Occipital lobe (tissue), 1 donor: ENCODE measurements at regions not wholly inside any gene's neighbourhood (a gene's known extent, or its start where the extent isn't known, plus 50 kb on each side); places are given as distances from the start of the nearest gene placed in this dataset.
"Not testable (repeated sequence)": the region's sequence is repeated elsewhere in the genome, so short reads cannot be mapped to it uniquely, and the experiment has no call there.

Source experiments
- DNase-seq: peaks from one replicate; lab custom pipeline; 2025; lab: John Stamatoyannopoulos, UW

DNA sequence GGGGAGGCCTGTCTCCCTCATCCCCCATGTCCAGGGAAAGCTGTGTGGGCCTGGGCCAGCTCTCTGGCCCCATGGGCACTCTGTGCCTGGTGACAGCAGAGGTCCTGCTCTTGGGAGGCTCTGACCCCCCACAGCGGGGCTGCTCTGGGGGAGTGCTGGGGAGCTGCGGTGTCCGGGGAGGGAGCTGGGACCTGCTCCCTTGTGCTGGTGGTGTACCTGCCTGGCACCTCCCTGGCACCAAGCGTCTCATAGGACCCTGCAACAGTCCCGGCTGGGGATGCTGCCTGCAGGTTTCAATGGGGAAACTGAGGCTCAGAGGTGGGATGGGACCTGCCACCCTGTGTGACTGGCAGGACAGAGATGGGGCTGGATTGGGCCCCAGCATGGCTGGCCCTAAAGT lies 111.3 kb downstream of the KIF26A start:
- DNase-seq, result no peak

DNA sequence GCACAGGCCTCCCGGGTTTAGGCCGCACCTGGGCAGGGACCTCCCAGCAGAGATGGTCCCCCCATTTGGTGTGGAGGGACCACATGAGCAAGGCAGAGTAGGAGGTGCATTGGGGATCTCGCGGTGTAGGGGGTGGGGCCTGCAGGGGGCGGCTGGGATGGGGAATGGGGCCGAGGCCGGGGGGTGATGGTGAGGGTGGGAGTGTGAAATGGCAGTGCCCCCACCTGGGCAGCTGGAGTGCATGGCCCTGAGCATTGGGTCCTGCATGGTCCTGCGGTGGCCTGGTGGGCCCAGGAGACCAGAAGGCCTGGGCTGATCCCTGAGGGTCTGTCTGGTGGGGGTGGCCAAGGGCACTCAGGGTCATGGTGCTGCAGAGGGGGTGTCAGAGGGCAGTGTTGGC lies 111.8 kb downstream of the KIF26A start:
- no peak for DNase-seq

DNA sequence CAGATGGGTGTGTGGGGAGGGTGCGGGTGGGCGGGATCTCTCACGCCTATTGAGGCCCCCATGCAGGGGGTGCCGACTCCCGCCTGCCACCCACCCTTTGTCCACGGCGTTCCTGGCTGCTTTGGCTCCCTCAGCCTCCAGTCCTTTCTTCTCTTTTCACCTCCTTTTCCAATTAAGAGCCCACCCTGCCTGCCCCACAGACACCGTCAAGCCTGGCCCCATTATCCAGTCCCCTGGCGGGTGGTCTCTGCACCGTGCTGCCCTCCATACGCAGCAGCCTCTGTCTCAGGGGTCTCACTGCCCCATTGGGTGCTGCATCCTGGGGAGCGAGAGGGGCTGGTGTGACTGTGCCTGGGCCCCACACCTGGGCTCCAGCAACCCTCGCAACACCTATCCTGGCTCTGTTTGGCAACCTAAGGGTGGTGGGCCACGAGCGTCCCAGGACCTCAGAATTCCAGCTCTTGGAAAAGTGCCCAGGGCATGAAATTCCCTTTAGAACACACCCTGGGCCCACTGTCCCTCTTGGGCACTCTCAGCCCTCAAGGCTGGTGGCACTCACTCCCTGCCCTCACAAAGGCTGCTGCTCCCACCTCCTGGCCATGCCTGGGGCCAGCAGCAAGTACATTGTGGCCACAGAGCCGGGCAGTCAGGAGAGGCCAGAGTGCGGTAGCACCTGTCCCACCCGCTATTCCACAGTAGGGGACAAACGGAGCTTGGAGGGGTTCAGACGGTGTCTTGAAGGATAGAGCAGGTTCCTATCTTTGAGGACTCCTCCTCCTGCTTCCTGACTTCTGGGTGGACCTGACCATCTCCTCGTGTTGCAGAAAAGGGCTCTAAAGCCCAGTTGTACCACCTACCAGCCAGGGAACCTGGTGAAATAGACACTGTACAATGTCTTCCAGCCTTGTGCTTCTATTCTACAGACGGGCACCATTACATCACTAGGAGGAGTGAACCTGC lies 114.1 kb downstream of the KIF26A start:
- DNase-seq, result no peak

DNA sequence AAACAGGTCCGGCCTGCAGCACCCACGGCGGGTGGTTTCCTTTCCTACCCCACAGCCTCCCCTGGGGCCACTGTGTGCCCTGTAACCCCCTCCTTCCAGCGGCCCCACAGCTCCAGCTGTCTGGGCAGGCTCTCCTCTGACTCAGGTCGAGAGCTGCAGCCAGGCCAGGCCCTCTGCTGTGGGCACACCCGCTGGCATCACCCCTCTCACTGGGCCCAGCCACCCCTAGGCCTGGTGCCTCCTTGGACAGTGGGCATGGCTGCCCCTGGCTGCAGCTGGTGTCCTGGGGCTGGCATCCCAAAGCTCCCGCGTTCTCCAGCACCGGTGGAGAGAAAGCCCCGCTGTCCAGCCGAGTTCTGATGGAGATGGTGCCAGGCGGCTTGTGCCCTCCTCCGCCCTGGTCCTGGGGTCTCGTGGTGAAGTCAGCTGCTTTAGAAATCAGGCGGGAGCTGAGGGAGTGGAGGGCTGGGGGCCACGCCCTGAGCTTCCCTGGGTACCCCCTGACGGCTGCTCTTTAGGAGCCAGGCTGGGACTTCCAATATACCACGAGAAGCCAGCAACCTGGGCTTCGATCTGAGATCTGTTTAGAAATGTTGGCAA lies 114.9 kb downstream of the KIF26A start:
- no peak for DNase-seq

DNA sequence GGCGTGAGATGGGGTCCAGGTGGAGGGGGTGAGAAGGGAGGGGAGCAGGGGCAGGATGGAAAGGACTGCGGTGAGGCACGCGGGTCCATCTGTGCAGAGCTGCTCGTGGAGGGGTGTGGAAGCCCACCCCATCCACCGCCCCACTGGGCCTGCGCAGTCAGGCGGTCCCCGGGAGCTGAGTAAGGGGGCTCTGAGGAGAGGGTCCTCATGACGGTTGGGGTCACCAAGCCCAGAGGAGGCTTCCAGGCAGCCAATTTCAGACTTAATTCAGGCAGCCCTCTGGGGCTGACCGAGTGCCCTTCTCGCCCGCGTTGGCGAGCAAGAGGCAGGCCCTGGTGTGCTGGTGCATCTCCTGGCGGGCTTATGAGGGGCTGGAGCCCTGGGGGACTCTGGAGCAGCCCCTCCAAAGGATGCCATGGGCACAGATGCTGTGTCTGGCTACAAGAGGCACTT lies 115.5 kb downstream of the KIF26A start:
- no peak for DNase-seq

DNA sequence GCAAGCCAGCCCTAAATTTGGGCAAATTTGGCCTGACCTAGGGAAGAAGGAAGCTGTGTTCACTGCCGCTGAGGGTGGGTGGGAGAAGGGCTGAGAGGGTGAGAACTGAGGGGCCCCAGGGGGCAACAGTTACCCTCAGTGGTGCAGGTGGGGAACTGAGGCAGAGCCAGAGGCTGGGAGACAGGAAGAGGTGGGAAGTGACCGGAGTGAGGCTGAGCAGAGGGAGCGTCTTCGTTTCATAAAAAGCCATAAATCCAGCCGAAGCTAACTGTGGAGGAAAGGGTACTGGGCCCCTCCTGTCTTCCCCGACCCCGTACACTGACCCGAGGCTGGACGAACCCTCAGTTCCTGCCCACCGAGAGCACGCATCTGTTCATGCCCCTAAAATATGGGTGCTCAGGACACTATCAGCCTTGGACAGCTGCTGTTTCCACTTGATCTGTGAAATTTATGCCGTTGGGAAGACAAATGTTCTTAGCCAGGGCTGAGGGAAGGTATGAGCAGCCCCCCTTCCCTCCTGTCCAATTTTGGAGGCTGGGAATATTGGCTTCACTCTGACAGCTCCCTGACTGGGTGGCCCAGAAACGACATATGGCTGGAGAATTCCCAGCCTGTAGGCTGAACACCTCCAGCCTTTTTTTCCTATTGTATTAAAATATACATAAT lies 116.5 kb downstream of the KIF26A start:
- no peak for DNase-seq

DNA sequence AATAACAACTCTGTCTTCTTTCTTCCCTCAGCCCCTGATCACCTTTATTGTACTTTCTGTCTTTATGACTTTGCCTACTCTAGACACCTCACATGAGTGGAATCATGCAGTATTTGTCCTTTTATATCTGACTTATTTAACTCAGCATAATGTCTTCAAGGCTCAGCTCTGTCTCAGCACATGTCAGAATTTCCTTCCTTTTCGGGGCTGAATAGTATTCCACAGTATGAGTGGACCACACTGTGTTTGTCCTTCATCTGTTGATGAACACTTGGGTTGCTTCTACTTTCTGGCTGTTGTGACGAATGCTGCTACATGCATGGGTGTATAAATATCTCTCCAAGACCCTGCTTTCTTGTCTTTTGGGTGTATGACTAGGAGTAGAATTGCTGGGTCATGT lies 117.6 kb downstream of the KIF26A start:
- DNase-seq, result no peak

DNA sequence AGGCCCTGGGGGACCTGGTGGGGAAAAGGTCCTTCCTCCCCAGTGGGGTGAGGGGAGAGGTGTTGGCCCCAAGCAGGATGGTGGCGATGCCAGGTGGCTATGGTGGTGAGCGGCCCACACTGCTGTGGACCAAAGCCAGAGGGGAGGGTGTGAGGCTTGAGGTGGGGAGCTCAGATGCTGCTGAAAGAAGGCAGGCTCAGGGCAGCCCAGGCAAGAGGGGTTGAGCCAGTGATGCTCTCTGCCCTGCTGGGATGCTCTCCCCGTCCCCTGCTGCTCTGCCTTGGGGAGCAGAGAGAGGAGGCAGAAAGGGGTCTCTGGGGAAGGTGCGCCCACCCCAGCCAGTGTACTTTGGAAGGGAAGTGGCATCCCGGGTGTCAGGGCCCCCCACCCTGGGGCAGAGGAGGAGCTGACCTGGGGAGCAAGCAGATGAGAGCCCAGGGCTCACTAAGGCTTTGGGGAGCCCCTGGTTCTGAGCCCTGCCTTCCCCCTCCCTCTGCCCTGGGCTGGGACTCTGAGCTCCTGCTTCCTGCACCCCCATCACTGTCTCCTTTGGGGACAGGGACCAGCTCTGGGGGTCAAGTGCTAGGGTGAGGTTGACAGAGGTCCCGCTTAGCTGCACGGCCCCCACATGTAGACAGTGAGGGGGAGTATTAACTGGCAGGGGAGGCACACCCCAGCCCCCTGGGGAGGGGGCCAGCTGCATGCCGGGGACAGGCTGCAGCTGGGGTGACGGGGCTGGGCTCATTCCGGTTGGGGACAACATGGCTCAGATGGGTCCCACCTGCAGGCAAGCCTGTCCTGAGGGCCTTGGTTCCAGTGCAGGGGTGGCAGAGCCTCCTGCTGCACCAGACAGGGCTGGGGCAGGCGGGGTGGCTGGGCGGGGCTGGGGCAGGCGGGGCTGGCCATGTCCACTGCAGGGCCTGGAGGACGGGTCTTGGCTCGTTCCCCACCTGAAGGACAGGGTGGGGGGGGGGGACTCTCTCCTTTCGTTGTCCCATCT lies 124.4 kb downstream of the KIF26A start:
- no peak for DNase-seq

DNA sequence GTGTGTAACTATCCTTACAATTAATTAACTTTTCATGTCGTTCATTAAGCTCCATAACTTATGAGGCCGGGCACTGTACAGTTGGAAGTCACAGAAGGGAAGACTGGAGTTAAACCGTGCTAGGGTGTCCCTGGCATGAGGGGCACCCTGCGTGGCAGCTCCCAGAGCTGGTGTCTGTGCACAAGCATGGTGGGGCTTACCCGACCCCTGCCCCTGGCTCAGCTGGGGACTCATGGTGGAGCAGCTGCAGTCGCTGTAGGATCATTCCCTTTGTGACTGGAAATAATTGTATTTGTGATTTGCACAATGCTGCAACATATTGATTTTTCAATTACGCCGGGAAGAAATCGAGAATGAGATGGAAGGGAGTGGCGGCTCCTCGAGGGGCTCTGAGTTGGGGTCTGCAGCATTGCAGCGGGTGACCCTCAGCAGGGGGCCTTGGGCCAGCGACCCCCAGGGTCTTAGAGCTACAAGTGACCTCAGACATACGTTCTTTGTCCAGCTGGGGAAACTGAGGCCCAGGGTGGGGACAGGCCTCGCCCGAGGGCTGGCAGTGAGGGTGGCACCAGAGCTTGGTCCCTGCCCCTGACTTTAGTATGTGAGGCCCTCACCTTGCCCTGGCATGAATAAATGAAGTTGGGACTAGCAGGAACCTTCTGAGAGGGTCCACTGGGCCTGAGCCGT lies 125.4 kb downstream of the KIF26A start:
- DNase-seq, result no peak

DNA sequence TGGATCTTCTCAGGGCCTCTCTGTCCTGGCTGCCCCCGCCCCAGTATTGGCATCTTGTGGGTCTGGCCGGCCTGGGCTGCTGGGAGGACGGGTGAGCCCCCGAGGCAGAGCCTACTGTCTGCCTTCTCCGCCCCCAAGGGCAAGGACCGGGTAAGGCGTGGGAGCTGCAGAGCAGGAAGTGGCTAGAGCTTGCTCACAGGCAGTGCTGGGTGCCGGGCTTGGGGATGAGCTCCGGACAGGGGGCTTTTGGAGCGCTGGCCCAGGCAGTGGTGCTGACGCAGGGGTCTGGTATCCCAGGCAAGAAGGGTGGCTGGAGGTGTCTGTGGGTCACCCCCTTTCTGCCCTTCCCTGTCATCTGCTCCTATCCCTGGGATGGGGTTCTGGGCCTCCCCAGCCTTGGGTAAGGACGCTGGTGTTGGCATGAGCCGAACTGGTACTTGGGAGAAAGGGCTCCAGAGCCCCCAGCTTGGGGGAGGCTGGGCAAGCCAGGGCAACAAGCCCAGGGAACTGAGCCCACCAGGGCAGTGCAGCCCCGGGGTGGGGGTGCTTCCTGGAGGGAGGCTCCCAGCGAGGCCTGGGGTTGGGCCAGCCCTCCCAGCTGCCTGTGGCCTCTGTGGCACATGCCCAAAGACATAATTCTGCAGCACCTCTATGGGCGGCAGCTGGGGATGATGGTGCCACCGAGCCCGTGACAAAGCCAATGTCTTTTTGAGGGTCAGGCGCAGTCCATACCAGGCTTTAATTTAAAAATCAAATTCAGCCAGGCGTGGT lies 126.3 kb downstream of the KIF26A start:
- DNase-seq, result no peak

DNA sequence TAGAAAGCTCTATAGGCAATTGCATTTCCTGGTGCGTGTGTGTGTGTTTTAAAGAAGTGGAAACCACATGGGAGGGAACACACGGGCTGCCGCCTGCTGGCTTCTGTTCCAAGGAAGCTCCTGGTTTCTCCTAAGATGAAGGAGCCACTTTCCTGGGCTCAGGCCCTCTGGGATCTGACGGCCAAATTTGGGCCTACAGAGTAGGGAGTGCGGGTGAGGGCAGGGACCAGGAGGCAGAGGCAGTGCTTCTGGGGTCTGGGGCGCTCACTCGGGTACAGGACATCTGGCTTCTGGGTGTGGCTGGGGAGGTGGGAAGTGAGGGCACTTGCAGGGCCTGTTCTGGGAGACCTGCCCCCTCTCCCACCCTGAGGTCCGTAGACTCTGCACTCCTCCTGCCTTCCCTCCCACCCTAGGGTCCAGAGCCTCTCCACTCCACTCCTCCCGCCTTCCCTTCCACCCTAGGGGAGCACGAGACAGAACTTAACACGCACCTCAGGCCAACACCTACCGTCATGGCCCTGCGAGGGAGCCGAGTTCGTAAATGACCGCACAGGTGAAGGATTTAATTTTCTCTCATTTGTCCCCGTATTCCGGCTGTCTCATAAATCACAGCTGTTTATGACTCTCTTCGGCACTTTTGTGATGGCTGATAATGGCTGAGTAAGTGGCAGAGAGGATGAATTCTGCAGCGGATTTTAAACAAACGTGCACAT lies 127.7 kb downstream of the KIF26A start:
- no peak for DNase-seq

DNA sequence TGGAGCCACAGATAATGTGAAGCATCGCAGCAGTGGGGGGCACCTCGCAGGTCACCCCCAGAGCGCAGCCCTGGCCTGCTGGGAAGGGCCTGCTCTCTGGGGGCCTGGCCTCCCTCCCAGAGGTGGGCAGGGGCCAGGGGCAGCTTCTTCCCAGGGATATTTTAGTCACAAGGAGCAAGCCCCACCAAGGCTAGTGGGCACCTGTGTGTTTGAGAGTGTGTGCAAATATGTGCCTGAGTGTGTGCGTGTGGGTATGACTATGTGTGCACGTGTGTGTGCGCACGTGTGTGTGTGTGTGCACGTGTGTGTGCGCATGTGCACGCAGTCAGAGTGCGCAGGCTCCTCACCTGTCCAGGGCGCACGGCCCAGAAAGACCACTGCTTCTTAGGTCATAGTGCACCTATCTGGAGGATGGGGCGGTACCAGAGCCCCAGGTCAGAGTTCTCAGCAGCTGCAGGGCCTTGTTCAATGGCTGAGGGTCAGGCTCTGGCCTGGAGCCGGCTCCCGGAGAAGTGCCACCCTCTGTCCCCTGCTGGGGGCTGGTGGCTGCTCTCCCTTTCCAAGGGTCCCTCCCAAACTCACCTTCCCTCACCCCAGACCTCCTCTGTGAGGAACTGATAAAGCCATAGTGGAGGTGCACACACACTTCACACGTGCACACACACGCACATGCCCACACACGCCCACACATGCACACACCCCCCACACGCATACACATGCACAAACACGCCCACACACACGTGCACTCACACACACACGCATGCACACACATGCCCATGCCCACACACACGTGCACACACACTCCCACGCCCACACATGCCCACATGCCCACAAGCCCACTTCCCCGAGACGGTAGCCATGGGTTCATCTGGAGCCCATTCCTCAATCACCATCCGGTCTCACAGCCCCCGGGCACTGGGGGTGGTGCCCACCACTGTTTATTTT lies 128.5 kb downstream of the KIF26A start:
- DNase-seq, result no peak

DNA sequence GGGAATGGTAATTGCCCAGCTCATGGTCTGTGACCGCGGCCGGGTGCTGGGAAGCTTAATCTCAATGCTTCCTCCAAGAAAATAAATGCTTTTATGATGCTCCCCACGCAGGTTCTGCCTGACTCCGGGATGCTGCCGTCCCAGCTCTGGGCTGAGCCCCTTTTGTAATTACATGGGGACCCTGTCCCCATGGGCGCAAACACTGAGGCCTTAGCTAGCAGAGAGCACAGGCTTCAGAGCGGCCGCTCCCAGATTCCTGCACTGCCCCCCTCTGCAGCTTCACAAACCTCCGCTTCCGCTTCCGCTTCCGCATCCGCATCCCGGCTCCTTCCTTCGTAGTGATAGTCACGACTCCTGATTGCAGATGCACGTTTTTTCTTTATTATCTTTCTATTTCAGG lies 129.5 kb downstream of the KIF26A start:
- DNase-seq, result no peak

DNA sequence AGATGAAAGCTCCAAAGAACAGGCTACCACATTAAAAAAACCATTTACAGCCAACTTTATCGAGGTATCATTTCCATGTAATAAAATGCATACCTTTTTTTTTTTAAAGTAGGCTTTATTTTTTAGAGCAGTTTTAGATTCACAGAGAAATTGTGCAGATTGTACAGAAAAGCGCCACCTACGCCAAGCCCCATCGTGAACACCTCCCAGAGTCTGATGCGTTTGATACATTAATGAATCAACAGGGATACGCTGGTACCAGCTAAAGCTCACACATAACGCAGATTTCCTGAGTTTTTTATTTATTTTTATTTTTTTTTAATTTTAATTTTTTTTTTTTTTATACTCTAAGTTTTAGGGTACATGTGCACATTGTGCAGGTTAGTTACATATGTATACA lies 129.9 kb downstream of the KIF26A start:
- DNase-seq, result no peak

DNA sequence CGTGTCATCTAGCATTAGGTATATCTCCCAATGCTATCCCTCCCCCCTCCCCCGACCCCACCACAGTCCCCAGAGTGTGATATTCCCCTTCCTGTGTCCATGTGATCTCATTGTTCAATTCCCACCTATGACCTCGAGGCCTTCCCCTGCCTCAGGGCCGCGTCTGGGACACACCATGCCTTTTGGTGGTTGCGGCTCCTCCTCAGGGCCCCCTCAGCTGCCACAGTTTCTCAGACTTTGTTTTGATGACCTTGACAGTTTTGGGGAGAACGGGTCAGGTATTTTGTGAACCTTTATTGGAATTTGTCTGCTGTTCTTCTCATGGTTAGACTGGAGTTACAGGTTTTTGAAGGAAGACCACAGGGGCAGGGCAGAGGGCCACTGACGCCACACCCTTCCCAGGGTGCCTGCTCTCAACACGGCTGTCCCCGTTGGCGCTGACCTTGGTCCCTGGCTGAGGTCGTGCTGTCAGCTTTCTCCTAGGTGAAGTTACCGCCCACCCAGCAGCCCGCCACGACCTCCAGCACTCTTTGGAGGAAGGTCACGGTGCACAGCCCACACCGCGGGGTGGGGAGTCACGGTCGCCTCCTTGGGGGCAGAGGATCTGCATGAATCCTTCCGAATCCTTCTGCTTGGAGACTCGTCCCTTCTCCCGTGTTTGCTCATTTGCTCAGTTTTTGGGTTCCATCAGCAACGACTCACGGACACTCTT lies 130.5 kb downstream of the KIF26A start:
- DNase-seq, result no peak

DNA sequence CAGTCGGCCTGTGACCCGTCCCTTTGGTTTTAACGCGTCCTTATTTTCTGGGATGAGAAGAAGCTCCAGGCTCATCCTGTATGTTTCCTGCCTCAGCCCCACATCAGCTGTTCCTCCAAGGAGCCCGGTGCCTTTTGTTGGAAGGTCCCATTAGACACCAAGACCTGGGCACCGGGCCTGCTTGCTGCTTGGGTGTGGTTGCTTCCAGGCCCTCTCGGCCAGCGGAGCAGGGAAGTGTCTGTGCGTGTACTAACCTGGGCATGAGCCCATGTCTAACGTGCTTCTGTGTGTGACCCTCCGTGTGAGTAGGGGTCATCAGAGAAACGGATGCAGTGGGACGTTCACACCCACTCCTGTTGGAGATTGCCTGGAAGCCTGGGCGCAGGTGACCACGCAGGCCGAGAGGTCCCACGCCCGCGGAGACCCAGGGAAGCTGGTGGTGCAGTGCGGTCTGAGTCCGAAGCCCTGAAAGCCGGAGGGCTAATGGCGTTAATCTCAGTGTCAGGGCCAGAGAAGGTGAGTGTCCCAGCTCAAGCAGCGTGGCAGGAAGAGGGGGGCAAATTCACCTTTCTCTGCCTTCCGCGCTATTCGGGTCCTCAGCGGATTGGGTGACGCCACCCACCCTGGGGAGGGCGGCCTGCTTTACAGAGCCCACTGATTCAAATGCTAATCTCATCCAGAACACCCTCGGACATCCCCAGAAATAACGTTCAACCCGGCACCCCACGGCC lies 131.3 kb downstream of the KIF26A start:
- DNase-seq, result not testable (repeated sequence)

DNA sequence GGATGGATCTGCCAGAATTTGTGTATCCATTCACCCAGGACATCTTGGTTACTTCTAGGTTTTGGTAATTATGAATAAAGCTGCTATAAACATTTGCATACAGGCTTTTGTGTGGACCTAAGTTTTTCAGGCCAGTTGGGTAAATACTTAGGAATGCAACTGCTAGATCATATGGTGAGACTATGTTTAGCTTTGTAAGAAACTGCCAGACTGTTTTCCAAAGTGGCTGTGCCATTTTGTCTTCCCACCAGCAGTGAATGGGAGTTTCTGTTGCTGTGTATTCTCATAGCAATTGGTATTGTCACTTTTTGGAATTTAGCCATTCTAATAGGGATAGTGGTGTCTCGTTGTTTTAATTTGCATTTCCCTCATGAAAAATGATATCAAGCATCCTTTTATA lies 133.0 kb downstream of the KIF26A start:
- DNase-seq, result no peak
